Karpas-422 (cell line): ENCODE measurements at regions not wholly inside any gene's neighbourhood (a gene's known extent, or its start where the extent isn't known, plus 50 kb on each side); places are given as distances from the start of the nearest gene placed in this dataset.

ENCODE experiments used
- DNase-seq: peaks from one replicate; pipeline ENCODE4 v3.0.0-alpha.2; 2015
- H2AFZ ChIP-seq: fragments of 200-600 bp; sonication (generic); 2 replicates; pipeline ENCODE4 v1.6.1; 2014; ENCODE audit warnings: antibody characterized with exemption, low read length, mixed read lengths
- H3K27ac ChIP-seq: fragments of 200-600 bp; sonication (generic); 2 replicates; pipeline ENCODE4 v1.5.1; 2014; ENCODE audit warnings: mild to moderate bottlenecking, low read length, moderate library complexity
- H3K27me3 ChIP-seq: fragments of 200-600 bp; sonication (generic); 2 replicates; pipeline ENCODE4 v1.6.1; 2014; ENCODE audit warnings: low read length, mixed read lengths
- H3K36me3 ChIP-seq: fragments of 200-600 bp; sonication (generic); 2 replicates; pipeline ENCODE4 v1.6.1; 2014; ENCODE audit warnings: low read length, mixed read lengths; ENCODE audit not compliant: insufficient read depth
- H3K4me1 ChIP-seq: fragments of 200-600 bp; sonication (generic); 2 replicates; pipeline ENCODE4 v1.6.1; 2014; ENCODE audit warnings: mild to moderate bottlenecking, low read length, mixed read lengths
- H3K4me2 ChIP-seq: fragments of 200-600 bp; sonication (generic); 2 replicates; pipeline ENCODE4 v1.6.1; 2014; ENCODE audit warnings: low read length, low read depth, mild to moderate bottlenecking; ENCODE audit not compliant: poor library complexity, severe bottlenecking
- H3K4me3 ChIP-seq: fragments of 200-600 bp; sonication (generic); 2 replicates; pipeline ENCODE4 v1.5.1; 2014; ENCODE audit warnings: mild to moderate bottlenecking, antibody characterized with exemption, low read length, mixed read lengths
- H3K79me2 ChIP-seq: fragments of 200-600 bp; sonication (generic); 2 replicates; pipeline ENCODE4 v1.6.1; 2014; ENCODE audit warnings: mild to moderate bottlenecking, low read length, mixed read lengths
- H3K9ac ChIP-seq: fragments of 200-600 bp; sonication (generic); 2 replicates; pipeline ENCODE4 v1.6.0; 2014; ENCODE audit warnings: low read length
- H3K9me2 ChIP-seq: fragments of 200-600 bp; sonication (generic), shearing (Covaris generic); replicated peaks from 2 replicates; pipeline ENCODE4 v1.6.0; 2014; ENCODE audit warnings: mild to moderate bottlenecking, low read length, moderate library complexity; ENCODE audit not compliant: insufficient read depth
- H3K9me3 ChIP-seq: fragments of 300-700, 200-600 bp; sonication (generic); 2 replicates; pipeline ENCODE4 v1.6.1; 2014; ENCODE audit warnings: low read length, mixed read lengths
- H4K20me1 ChIP-seq: fragments of 200-600 bp; sonication (generic); 2 replicates; pipeline ENCODE4 v1.6.1; 2014; ENCODE audit warnings: mild to moderate bottlenecking, antibody characterized with exemption, low read length, low read depth; ENCODE audit not compliant: insufficient read depth

DNA sequence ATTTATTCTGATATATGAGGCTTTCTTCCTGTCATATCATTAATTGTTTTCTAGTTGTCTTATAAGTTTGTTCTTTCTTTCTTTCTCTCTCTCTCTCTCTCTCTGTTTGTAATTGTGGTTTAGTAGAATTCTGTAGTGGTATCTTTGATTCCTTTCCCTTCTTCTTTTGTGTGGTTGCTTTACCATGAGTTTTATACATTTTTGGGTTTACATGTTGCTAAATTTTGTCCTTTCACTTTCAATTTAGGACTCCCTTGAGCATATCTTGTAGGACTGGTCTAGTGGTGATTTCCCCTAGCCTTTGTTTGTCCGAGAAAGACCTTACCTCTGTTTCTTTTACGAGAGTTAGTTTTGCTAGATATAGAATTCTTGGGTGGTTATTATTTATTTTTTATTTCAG is 162.3 kb upstream of the CHRM3 start:
- Histone ChIP-seq H3K9ac (no peak overlapping the region), H3K9me3 (peaks cover 53% of the 10 kb centered on the region), H3K4me1 (no peaks in the 10 kb centered on the region), H2AFZ (no peak overlapping the region), H3K9me2 (no peaks in the 10 kb centered on the region), H3K4me2 (no peak overlapping the region), H3K79me2 (no peaks in the 10 kb centered on the region), H3K27me3 (no peaks in the 10 kb centered on the region), H3K27ac (no peak overlapping the region), H4K20me1 (no peaks in the 10 kb centered on the region), H3K36me3 (no peaks in the 10 kb centered on the region), H3K4me3 (no peak overlapping the region)
- DNase-seq, result no peak

GRCh38 chr1:239222999-239223398 is 163.4 kb upstream of the CHRM3 start:
- no peak overlapping the region for H3K4me2 ChIP-seq
- H3K9me2 ChIP-seq, result no peaks in the 10 kb centered on the region
- no peak overlapping the region for H3K27ac ChIP-seq
- H3K4me1 ChIP-seq, result no peaks in the 10 kb centered on the region
- H3K4me3 ChIP-seq, result no peak overlapping the region
- H3K79me2 ChIP-seq, result no peaks in the 10 kb centered on the region
- H4K20me1 ChIP-seq, result no peaks in the 10 kb centered on the region
- DNase-seq, result no peak
- no peaks in the 10 kb centered on the region for H3K36me3 ChIP-seq
- no peak overlapping the region for H2AFZ ChIP-seq
- no peak overlapping the region for H3K9ac ChIP-seq
- H3K9me3 ChIP-seq, result peaks cover 53% of the 10 kb centered on the region
- H3K27me3 ChIP-seq, result no peaks in the 10 kb centered on the region

GRCh38 chr1:239221656-239222055 is 164.7 kb upstream of the CHRM3 start:
- H3K9ac ChIP-seq, result no peak overlapping the region
- H3K79me2 ChIP-seq, result no peaks in the 10 kb centered on the region
- no peak overlapping the region for H3K4me2 ChIP-seq
- no peaks in the 10 kb centered on the region for H3K9me2 ChIP-seq
- no peaks in the 10 kb centered on the region for H3K27me3 ChIP-seq
- peaks cover 48% of the 10 kb centered on the region for H3K9me3 ChIP-seq
- H2AFZ ChIP-seq, result no peak overlapping the region
- no peak overlapping the region for H3K4me3 ChIP-seq
- H3K4me1 ChIP-seq, result no peaks in the 10 kb centered on the region
- no peak for DNase-seq
- no peak overlapping the region for H3K27ac ChIP-seq
- no peaks in the 10 kb centered on the region for H3K36me3 ChIP-seq
- H4K20me1 ChIP-seq, result no peaks in the 10 kb centered on the region

DNA sequence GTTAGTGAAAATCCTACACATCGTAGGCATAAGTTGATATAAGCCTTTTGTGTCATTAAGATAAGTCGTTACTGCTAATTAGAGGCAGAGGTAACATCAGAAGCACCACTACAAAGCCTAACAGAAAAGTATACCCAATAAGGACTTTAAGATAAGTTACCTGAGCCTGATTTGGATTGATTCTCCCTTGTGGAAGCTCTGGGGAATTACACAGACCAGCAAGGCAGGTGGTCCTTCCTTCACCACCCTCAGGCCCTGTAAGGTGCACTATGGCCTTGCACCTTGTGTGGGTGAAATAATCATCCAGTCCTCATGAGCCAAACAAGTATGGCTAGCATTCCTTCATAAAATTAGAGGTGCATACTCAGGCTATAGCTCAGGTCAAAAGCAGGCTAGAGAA is 166.7 kb upstream of the CHRM3 start:
- Histone ChIP-seq H3K4me1 (no peaks in the 10 kb centered on the region), H3K4me3 (no peak overlapping the region), H2AFZ (no peak overlapping the region)

DNA sequence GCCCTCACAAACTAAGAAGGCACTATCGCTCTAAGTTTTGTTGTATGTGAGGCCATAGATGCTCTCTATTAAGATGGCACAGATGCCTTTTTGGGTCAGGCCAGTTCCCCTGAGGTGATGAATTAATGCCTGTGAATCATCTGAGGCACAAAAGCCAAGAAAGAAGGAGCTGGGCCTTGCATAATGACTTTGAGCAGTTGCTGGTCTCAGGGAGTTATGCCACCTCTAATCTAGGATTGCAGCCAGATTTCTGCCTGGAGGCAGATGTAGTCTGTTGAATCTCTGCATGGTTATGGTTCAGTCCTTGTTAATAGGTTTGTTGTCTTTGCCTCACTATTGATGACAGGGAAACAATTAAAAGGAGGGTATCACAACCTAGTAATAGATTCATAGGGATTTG is 168.1 kb upstream of the CHRM3 start:
- no peaks in the 10 kb centered on the region for H3K9me2 ChIP-seq
- no peaks in the 10 kb centered on the region for H3K27me3 ChIP-seq

More for the DNA sequence above, 166.7 kb upstream of the CHRM3 start:
- Histone ChIP-seq H3K4me2 (no peak overlapping the region), H4K20me1 (no peaks in the 10 kb centered on the region), H3K36me3 (no peaks in the 10 kb centered on the region), H3K79me2 (no peaks in the 10 kb centered on the region), H3K9me3 (peaks cover 38% of the 10 kb centered on the region), H3K9ac (no peak overlapping the region), H3K27ac (no peak overlapping the region), H3K9me2 (no peaks in the 10 kb centered on the region), H3K27me3 (no peaks in the 10 kb centered on the region)
- no peak for DNase-seq

GRCh38 chr1:239212811-239213220 is 173.6 kb upstream of the CHRM3 start:
- Histone ChIP-seq H3K4me3 (no peak overlapping the region), H3K9ac (no peak overlapping the region), H3K9me3 (peaks cover 30% of the 10 kb centered on the region), H2AFZ (no peak overlapping the region), H4K20me1 (no peaks in the 10 kb centered on the region), H3K79me2 (no peaks in the 10 kb centered on the region), H3K27ac (no peak overlapping the region), H3K36me3 (no peaks in the 10 kb centered on the region), H3K4me1 (no peaks in the 10 kb centered on the region), H3K4me2 (no peak overlapping the region), H3K9me2 (no peaks in the 10 kb centered on the region), H3K27me3 (no peaks in the 10 kb centered on the region)
- no peak for DNase-seq

More for the DNA sequence above, 168.1 kb upstream of the CHRM3 start:
- H3K4me1 ChIP-seq, result no peaks in the 10 kb centered on the region
- H3K4me2 ChIP-seq, result no peak overlapping the region
- no peak overlapping the region for H3K4me3 ChIP-seq
- H2AFZ ChIP-seq, result no peak overlapping the region
- no peaks in the 10 kb centered on the region for H4K20me1 ChIP-seq
- H3K79me2 ChIP-seq, result no peaks in the 10 kb centered on the region
- no peak overlapping the region for H3K9ac ChIP-seq
- DNase-seq, result no peak
- no peak overlapping the region for H3K27ac ChIP-seq
- H3K9me3 ChIP-seq, result peaks cover 48% of the 10 kb centered on the region
- H3K36me3 ChIP-seq, result no peaks in the 10 kb centered on the region

DNA sequence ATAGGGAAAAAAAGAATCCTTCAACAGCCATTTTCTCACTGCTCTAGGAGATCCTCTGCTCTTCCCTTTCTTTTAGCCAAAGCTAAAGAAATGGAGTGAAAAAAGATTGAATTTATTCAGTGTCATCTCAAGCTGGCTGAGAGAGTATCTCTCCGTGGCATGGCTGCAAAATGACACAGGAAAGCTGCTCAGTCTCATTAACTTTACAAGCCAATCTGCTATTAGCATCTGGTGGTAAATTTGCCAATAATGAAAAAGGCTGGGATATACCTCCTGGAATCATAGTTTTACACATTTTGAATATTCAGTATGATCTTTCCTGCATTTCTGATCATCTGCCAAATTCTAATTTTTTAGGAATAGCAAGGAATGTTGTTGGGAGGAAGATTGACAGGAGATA is 176.8 kb upstream of the CHRM3 start:
- Histone ChIP-seq H3K79me2 (no peaks in the 10 kb centered on the region), H3K36me3 (no peaks in the 10 kb centered on the region), H4K20me1 (no peaks in the 10 kb centered on the region), H3K4me1 (no peaks in the 10 kb centered on the region), H3K4me3 (no peak overlapping the region), H3K4me2 (no peak overlapping the region), H3K9me2 (no peaks in the 10 kb centered on the region), H2AFZ (no peak overlapping the region), H3K9me3 (peaks cover 31% of the 10 kb centered on the region), H3K27ac (no peak overlapping the region), H3K27me3 (no peaks in the 10 kb centered on the region), H3K9ac (no peak overlapping the region)
- no peak for DNase-seq

- peaks cover 18% of the 10 kb centered on the region for H3K9me3 ChIP-seq
- H3K9ac ChIP-seq, result no peak overlapping the region
- no peaks in the 10 kb centered on the region for H3K9me2 ChIP-seq
- no peak for DNase-seq
- H3K27me3 ChIP-seq, result no peaks in the 10 kb centered on the region
- no peaks in the 10 kb centered on the region for H3K79me2 ChIP-seq
- H4K20me1 ChIP-seq, result no peaks in the 10 kb centered on the region
- no peaks in the 10 kb centered on the region for H3K36me3 ChIP-seq
- H3K4me1 ChIP-seq, result no peaks in the 10 kb centered on the region
- no peak overlapping the region for H3K4me3 ChIP-seq
- no peak overlapping the region for H2AFZ ChIP-seq
- no peak overlapping the region for H3K4me2 ChIP-seq
- H3K27ac ChIP-seq, result no peak overlapping the region
Observed at GRCh38 chr1:239204401-239204800, 182.0 kb upstream of the CHRM3 start.

GRCh38 chr1:239197871-239198270 is 188.5 kb upstream of the CHRM3 start:
- no peak for DNase-seq
- H3K4me1 ChIP-seq, result no peaks in the 10 kb centered on the region
- H3K9me2 ChIP-seq, result no peaks in the 10 kb centered on the region
- peaks cover 25% of the 10 kb centered on the region for H3K9me3 ChIP-seq
- H2AFZ ChIP-seq, result no peak overlapping the region
- H3K4me3 ChIP-seq, result no peak overlapping the region
- H3K36me3 ChIP-seq, result no peaks in the 10 kb centered on the region
- H3K79me2 ChIP-seq, result no peaks in the 10 kb centered on the region
- no peak overlapping the region for H3K27ac ChIP-seq
- no peak overlapping the region for H3K4me2 ChIP-seq
- H4K20me1 ChIP-seq, result no peaks in the 10 kb centered on the region
- no peaks in the 10 kb centered on the region for H3K27me3 ChIP-seq
- no peak overlapping the region for H3K9ac ChIP-seq
